Left renal pelvis (tissue), 4 donors: ENCODE measurements at regions not wholly inside any gene's neighbourhood (a gene's known extent, or its start where the extent isn't known, plus 50 kb on each side); places are given as distances from the start of the nearest gene placed in this dataset.
A peak's percentile ranks its signal among the peaks of the same experiment; 100 is the strongest.
"Not testable (repeated sequence)": the region's sequence is repeated elsewhere in the genome, so short reads cannot be mapped to it uniquely, and the experiment has no call there.

Experiments
- DNase-seq, 4 donors: peaks; one replicate each; pipeline ENCODE4 v3.0.0-alpha.2; 2013; ENCODE audit warnings: low read depth in 4 of 4, low spot score in 3 of 4

- no peak for DNase-seq
Measured at GRCh38 chr5:68116408-68116807, 99.1 kb upstream of the PIK3R1 start.

GRCh38 chr5:68115584-68115983, 100.0 kb upstream of the PIK3R1 start:
- DNase-seq, result no peak

DNA sequence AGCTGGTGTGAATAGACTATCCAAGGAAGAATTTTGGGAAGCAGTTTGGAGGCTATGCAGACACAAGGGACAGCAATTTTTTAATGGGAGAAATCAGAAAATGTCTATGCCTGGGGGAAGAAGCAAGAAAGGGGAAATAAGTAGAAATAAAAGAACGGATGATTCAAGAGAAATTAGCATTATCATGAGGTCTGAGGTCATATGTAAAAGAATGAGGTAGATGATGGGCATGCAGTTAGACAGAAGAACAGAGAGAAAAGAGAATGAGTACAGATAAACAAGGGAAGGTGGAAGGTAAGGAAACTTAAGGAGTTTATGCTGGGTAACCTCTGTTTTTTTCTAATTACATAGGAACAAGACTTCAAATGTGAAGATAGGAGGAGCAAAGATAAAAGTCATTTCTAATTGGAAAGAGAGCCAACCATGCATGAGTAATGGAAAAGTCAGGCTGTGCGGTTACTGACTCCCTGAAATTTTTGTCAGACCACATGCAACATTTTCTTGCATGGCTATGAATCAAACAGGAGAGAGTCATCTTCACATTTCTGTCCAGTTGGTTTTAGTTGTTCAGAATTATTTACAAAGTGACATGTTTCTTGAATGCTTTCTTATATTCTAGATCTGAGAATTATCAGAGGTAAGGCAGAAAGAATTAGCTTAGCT, 101.0 kb upstream of the PIK3R1 start:
- no peak for DNase-seq

- DNase-seq, result no peak
Measured at GRCh38 chr5:68112658-68113057, 102.9 kb upstream of the PIK3R1 start.

- no peak for DNase-seq
Measured at GRCh38 chr5:68110894-68111293, 104.7 kb upstream of the PIK3R1 start.

- no peak for DNase-seq
Measured at GRCh38 chr5:68110264-68110663, 105.3 kb upstream of the PIK3R1 start.

DNA sequence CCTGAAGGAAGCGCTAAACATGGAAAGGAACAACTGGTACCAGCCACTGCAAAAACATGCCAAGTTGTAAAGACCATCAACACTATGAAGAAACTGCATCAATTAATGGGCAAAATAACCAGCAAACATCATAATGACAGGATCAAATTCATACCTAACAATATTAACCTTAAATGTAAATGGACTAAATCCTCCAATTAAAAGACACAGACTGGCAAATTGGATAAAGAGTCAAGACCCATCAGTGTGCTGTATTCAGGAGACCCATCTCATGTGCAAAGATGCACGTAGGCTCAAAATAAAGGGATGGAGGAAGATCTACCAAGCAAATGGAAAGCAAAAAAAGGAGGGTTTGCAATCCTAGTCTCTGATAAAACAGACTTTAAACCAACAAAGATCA, 111.3 kb upstream of the PIK3R1 start:
- not testable (repeated sequence) for DNase-seq

- not testable (repeated sequence) for DNase-seq
Measured at GRCh38 chr5:68103297-68103696, 112.3 kb upstream of the PIK3R1 start.

DNA sequence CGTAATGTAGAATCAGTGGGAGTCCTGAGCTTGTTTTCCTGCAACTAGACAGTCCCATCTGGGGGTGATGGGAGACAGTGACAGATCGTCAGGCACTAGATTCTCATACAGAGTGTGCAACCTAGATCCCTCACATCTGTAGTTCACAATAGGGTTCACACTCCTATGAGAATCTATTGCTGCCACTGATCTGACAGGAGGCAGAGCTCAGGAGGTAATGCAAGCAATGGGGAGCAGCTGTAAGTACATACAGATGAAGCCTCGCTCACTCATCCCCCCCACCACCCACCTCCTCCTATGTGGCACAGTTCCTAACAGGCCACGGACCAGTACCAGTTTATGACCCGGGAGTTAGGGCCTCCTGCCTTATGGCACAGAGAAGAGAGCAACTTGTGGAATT, 116.2 kb upstream of the PIK3R1 start:
- DNase-seq, result no peak

DNA sequence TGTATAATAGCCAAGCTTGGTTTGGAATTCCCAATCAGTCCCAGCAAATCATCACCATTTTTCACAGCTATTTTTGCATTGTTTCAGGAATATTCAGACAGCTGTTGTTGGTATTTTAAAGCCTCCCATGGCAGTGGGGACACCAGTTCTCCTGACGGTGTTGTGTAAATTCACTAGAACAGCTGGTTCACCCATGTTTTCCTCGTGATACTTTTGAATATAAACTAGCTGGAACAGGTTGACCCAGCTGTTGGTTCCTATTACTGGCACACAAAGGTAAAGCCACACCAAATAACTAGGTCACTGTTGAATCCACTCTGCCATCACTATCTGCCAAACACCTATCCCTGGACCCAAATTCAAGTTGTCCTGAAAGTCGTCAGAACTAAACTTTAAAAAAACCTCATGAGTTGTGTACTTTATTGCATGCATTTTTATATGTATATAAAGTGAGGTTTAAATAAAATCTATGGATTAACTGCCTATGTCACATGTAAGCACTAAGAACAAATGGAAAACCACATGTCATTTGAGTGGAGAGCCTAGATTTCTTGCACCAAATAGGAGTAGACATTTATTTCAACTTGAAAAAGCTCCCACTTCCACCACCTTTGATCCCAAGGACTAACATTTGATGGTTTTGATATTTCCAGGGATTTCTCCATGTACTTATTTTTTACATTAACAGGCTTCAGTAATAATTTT, 121.9 kb upstream of the PIK3R1 start:
- DNase-seq, result no peak

- DNase-seq, result no peak
Measured at GRCh38 chr5:68088302-68088701, 127.3 kb upstream of the PIK3R1 start.

DNA sequence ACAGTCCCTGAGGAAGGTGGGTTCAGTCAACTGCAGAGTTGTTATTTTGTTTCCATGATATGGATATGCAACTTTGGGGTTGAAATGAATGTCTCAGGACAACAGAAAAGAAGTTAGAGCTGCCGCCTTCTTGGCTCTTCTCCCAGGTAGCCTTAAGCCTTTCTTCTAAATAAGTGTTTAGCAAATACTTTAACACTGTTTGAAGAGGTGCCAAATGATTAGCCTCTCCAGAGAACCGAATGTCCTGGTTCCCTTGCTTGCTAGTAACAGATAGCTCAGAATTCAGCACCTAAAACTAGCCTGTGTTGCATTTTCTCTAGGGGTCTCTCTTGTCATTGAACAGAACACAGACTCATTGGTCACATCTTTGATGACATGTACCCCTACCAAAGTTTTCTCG, 127.7 kb upstream of the PIK3R1 start:
- DNase-seq, result no peak

- DNase-seq, result no peak
Measured at GRCh38 chr5:68086857-68087256, 128.7 kb upstream of the PIK3R1 start.

GRCh38 chr5:68086439-68086838, 129.1 kb upstream of the PIK3R1 start:
- DNase-seq, result no peak

- DNase-seq, result no peak
Measured at GRCh38 chr5:68084396-68084795, 131.2 kb upstream of the PIK3R1 start.

- no peak for DNase-seq
Measured at GRCh38 chr5:68080282-68081050, 135.1 kb upstream of the PIK3R1 start.

DNA sequence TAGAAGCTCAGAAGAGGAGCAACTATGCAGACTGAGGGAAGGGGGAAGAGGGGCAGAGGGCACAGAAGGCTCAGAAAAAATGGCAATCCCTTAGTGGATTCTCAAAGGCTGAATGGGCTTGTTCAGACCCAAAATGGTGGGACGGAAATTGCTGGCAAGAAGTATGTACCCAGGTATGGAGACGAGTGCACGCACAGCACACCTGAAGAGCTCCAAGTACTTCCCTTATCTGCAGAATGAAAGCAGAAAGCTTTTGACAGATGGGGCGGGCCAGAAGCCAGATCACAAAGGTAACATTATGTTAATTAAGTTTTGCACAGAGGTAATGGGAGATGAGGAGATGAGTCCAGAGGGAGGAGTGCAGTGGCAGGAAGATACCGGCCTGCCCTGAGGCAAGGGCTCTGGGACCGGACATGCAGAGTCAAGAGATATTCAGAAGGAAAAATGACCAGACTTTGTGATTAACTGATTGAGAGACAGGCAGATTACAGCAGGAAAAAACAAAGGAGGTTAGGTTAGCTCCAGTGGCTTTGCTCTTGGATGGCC, 138.1 kb upstream of the PIK3R1 start:
- DNase-seq, result no peak

- no peak for DNase-seq
Measured at GRCh38 chr5:68074633-68075032, 140.9 kb upstream of the PIK3R1 start.

DNA sequence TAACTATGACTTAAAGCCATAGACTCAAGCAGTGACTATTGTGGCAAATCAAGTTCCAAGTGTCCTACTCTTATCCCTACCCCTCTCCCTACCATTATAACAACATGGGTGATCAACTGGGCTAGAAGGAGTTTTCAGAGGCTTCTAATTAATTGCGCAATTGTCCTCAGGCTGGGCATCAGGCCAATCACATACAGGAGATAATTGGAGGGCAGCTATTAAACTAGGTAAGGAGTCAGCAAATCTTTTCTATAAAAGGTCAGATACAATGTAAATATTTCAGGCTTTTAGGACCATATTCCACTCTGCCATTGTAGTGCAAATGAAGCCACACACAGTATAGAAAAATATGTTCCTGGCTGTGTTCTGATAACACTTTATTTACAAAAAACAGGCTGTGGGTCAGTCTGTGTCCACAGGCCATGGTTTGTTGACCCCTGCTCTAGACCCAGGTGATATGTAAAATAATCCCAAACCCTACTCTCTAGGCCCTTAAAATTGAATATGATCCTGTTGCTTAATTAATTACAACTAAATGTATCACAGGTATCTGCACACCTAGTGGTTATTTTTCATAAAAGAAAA, 141.4 kb upstream of the PIK3R1 start:
- no peak for DNase-seq

DNA sequence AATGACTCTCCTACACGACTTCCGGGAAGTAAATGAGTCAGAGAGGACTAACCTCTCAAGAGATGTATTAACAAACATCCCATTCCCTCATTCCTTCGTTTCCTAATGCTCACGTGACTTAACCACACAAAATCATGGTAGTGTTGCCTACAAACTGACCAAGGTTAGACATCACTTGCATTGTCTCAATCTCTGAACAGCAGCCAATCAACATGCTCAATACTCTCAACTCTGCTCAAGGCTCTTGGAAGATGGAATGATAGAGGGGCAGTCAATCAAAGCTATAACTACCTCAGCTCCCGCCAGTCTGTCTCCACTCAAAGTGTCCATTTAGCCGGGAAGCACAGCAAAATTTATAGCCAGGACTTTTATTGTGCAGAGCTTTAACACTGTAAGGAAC, 143.8 kb upstream of the PIK3R1 start:
- peak in 2 of 4 donors; percentile 10 to 24 for DNase-seq

DNA sequence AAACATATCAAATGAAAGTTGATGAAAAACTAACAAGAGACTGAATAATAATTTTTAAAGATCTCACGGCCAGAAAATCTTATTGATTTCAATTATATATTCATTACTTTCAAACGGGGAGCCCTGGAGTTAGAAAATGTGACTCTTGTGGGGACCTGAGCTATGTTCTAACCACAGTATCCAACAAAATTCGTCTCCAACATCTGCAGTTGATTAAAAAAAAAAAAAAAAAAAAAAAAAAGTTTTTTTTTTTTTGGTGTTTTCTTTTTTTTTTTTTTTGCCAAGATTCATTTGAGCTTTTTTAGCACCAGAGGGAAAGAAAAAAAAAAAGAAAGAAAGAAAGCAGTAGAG, 144.3 kb upstream of the PIK3R1 start:
- DNase-seq, result no peak
